CD4-positive, alpha-beta T cell treated with Interleukin-4 for 1 hour (primary cell): ENCODE measurements at regions not wholly inside any gene's neighbourhood (a gene's known extent, or its start where the extent isn't known, plus 50 kb on each side); places are given as distances from the start of the nearest gene placed in this dataset.

ENCODE experiments used
- DNase-seq, 2 donors: peaks; one replicate each; pipeline ENCODE4 v3.0.0-alpha.2; 2020 to 2022

GRCh38 chr18:42649331-42650035 is 466.0 kb downstream of the RIT2 start:
- no peak for DNase-seq

DNA sequence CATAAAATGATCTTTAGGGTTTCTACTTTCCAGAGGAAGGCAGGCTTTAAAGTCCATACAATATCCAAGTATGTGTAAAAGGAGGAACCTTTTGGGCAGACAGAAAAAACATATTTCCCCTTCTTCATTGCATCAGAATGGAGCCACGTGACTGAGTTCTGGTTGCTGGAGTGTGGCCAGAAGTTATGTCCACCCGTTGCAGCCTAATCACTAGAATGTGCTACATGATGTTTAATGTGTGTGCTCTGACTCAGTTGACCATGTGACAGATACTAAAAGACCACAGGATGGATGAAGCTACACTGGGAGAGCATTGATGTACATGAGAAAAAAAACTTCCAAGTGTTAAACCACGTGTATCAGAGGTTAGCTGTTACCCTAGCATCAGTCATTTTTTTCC is 460.9 kb downstream of the RIT2 start:
- DNase-seq, result no peak

DNA sequence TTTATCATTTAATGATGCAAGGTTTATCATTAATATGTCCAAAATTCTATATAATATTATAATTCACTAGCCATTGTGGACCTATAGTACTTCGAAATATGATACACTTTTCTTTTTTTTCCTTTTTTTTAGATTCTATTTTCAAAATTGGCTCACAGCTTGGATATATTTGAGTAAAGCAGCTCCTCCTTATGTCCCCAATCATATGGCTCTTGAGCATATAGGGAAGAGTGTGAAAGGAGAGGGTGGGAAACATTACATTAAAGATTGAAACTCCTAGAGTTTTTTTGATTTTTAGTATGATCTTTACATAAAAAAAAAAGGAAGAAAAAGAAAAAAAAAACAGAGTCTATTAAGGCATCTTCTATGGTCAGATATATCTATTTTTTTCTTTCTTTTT is 457.9 kb downstream of the RIT2 start:
- DNase-seq, result no peak

- DNase-seq, result no peak
Observed at GRCh38 chr18:42658171-42658570, 457.3 kb downstream of the RIT2 start.

DNA sequence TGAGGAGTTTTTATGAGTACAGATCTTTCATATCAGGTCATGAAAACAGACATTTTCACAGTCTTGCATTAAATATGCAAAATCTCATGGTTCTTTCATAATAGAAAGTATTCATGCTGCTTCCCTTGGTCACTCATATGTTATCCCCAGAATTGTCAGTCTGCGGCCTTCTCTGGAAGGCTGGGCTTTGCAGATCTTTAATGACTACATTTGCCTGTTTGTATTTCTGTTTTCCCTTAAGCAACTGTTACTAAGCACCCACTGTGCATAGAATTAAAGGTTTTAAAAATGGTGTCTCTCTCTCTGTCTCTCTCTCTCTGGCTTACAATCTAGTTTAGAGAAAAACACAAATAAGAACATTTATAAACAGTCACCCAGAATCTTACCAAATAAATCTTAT is 456.3 kb downstream of the RIT2 start:
- DNase-seq, result no peak

DNA sequence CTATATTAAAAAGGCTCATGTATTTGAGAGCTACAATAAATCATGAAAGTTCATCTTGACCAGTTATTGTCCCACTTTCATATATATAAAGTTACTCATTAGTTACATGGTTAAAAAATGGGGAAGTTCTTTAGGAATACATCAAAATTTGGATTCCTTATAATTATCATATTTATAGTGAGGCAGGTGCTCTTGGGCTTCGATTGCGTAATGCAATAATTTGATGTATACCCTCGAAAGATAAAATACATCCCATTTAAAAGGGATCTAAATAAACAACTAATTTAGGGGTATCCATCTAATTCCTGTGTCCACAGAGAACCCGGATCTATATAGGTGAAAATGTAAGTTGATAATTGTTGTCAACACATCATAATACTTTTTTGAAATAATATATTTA is 444.6 kb downstream of the RIT2 start:
- no peak for DNase-seq

GRCh38 chr18:42675810-42676209 is 439.7 kb downstream of the RIT2 start:
- DNase-seq, result no peak

DNA sequence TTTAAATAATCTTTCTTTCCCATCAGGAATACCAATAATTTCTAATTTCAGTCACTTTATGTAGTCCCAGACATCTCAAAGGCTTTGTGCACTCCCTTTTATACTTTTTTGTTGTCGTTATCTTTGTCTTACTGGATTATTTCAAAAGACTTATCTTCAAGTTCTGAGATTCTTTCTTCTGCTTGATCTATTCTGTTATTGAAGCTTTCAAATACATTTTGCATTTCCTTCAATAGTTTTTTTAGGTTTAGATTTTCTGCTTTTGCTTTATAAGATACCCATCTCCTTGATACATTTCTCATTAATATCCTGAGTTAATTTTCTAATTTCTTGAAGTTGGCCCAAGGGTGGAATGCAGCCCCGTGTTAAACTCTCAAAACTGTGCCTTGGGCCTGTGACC is 432.4 kb downstream of the RIT2 start:
- no peak for DNase-seq

- no peak for DNase-seq
Observed at GRCh38 chr18:42689310-42689709, 426.2 kb downstream of the RIT2 start.
